ENCODE measurements at regions not wholly inside any gene's neighbourhood (a gene's known extent, or its start where the extent isn't known, plus 50 kb on each side); places are given as distances from the start of the nearest gene placed in this dataset.

- DNase-seq (ENCODE audit: low read depth in 2 of 2), result no peak
These were observed 85.1 kb upstream of the USP47 start for GRCh38 chr11:11756718-11757117.

DNA sequence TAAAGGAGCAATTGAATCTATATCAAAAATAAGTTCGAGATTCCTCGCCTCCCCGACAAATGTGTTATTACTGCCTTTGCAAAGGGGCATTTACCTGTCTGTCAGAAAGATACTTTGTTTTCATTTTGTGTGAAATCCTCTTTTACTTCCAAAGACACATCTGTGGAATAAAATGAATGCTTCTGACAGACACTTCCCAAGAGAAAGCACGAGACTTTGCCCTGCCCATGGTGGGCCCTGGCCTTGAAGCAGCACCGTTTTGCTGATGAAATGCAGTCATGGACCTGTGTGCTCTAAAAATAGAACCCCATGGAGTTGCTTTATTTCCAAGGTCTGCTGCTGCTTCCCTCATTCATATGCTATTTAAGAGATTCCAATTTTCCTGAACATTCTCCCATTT, 85.9 kb upstream of the USP47 start:
- DNase-seq (ENCODE audit: low read depth in 2 of 2), result no peak

- DNase-seq (ENCODE audit: low read depth in 2 of 2), result no peak
These were observed 89.1 kb upstream of the USP47 start for GRCh38 chr11:11752679-11753078.

DNA sequence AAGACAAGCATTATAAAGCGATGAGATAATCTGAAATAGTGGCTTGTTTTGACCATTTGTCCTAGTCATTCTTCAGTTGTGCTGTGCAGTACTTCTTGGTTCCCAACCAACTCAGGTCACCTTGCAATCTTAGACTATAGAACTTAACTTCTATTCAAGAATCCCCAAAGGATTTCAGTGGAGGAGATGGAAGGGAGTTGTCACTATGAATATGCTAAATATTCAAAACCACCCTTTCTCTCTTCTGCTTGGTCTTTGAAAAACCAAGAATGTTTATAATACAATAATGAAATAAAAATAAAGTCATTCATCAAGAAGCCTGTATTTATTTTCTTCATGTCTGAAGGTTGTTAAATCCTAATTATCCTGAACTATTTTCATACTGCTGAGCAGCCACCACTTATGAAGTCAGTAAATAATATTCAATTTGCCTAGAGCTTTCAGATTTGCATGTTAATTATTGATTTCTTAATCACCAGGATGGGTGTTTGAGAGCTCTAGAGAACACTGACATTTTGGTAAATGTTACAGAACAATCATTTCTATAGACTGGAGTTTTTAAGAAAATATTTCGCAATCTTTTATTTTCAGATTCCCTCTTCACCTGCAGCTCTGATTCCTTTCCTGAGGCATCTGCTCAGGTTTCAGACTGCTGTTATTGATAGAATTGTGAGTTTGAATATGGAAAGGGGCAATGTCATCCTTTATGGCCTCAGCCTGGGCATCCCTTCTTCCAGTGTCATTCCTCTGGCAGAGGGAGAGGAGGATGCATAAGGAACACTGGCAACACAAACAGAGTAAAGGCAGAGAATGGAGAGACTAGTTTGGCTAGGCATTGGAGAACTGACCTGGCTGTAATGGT, 91.5 kb upstream of the USP47 start:
- DNase-seq (ENCODE audit: low read depth in 2 of 2), result no peak

DNA sequence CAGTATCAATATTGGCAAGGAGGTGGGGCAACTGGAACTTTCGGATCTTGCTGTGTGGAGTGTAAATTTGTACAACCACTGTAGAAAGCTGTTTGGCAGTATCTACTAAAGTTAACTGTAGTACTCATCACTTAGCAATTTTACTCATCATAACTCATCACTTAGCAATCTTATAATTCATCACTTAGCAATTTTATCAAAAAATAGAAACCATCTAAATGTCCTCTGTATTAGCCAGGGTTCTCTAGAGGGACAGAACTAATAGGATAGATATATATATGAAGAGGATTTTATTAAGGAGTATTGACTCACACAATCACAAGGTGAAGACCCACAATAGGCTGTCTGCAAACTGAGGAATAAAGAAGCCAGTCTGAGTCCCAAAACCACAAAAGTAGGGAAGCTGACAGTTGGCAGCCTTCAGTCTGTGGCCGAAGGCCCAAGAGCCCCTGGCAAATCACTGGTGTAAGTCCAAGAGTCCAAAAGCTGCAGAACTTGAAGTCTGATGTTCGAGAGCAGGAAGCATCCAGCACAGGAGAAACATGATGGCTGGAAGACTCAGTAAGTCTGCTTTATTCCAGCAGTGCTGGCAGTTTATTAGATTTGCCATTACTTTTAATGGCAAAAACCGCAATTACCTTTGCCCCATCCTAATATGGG, 92.9 kb upstream of the USP47 start:
- no peak for DNase-seq (ENCODE audit: low read depth in 2 of 2)

GRCh38 chr11:11747570-11747969, 94.2 kb upstream of the USP47 start:
- no peak for DNase-seq (ENCODE audit: low read depth in 2 of 2)

GRCh38 chr11:11746449-11746848, 95.3 kb upstream of the USP47 start:
- DNase-seq (ENCODE audit: low read depth in 2 of 2), result no peak

DNA sequence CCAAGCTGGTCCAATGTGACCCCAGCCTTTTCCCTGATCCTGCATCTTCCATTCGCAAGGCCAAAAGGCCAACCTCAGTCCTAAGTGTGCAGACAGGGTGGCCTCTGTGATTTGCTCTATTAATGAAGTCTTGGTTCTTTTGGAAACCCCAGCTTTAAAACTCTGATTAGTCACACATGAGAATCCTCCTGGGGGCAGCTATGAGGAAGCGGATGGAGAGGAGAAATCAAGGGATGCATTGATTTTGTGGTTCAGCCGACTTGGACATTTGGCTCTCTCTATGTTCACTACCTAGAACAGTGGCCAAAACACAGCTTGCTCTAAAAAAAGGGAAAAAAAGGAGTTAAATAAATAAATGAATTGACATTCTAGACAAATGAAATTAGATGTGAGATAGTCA, 98.6 kb upstream of the USP47 start:
- no peak for DNase-seq (ENCODE audit: low read depth in 2 of 2)

DNA sequence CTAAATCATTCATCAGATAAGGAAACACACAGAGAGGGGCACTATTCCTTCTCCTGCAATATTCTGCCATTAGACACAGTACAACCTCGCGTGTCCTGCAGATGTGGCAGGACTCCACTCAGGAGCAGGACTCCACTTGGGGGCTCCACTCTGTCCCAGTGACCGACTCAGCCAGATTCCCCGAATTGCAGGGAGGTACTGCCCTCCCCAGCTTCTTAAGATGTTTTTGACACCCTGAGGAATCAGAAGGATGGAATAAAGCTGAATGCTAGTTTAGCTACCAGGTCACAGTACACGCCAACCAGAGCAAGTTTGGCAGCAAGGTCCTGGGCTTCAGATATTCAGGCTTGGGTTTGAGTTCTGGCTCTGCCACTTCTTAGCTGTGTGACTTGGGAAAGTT, 99.3 kb upstream of the USP47 start:
- DNase-seq (ENCODE audit: low read depth in 2 of 2), result no peak

DNA sequence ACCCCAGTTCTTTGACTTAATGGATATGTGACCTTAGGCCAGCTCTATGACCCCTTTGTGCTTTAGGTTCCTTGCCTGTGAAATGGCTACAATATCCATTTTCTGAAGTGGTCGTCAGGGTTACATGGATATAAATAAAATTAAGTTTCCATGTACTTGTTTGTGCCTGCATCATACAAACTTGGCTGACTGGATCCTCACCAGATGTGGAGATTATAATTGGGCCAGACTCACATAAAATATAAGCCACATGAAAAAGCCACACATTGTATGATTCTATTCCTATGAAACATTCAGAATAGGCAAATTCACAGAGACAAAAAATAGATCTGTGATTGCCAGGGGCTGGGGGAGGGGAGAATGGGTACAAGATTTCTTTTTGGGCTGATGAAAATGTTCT, 100.9 kb upstream of the USP47 start:
- DNase-seq (ENCODE audit: low read depth in 2 of 2), result no peak

- no peak for DNase-seq (ENCODE audit: low read depth in 2 of 2)
These were observed 101.6 kb upstream of the USP47 start for GRCh38 chr11:11740073-11740702.

- DNase-seq (ENCODE audit: low read depth in 2 of 2), result no peak
These were observed 103.4 kb upstream of the USP47 start for GRCh38 chr11:11738370-11738769.

DNA sequence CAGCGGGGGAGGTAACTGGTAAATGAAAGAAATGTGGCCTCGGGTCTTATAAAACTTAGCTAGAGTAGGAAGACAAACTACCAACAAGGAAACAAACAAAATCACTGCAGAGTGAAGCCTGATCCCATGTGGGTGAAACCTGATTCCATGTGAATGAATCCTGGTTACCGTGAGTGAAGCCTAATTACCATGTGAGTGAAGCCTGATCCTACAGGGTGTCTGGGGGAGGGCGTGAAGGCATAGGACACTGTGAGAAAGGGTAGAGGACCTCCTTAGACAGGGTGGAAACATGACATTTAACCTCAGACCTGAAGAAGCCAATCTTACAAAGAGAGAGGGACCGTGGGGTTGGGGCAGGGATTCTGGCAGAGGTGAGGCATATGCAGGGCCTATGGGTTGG, 106.2 kb upstream of the USP47 start:
- no peak for DNase-seq (ENCODE audit: low read depth in 2 of 2)

DNA sequence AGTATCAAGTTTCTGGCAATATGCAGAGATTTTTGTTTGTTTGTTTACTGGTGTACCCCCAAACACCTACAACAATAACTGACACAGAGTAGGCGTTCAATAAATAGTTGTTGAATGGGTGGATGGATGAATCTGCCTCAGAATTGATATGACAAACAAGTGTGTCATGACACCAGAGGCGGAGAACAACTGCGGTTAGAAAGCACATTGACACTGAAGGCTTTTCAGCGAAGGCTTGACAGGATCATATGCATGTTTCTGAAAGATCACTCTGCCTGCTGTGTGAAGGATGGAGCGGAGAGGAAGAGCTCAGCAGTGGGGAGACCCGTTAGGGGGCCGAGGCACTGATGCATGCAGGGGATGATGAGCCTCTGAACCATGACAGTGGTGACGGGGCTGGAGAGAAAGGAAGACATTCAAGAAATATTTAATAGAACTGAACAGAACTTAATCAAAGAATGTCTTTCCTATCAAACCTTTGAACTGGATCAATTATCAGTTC, 108.5 kb upstream of the USP47 start:
- no peak for DNase-seq (ENCODE audit: low read depth in 2 of 2)

- DNase-seq (ENCODE audit: low read depth in 2 of 2), result no peak
These were observed 109.7 kb upstream of the USP47 start for GRCh38 chr11:11732116-11732515.

DNA sequence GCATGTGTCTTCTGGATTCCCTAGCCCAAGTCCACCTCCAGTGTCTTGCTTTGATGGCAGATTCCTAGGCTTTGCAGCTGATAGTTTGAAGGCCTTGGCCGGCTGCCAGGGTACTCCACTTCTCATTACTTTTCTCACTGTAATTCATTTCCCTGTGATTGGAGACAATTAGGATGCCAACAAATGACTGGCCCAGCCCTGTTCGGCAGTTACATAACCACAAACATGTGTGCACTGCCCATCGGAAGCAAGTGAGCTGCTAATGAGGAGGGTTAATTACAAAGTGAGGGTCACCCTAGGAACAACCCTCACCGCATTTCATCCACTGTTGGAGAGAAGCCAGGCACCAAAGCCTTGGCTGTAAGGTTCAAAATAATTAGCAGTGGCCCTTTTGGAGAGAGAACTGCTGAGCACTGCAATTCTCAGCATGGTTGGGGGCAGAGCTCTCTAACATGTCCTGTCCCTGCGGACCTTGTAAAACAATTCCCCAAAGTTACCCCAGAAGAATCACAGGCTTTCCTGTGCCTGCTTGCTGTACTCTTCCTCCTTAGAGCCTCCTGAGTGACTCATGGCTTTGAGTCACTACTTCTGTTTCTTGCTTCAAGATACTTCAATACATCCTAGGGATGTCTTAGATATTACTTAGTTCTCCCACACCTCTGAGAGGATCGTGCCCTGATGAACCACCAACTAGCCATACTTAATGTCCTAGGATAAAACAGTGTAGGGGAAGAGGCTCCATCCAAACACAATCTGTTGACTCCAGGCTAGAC, 109.7 kb upstream of the GALNT18 start:
- no peak for DNase-seq (ENCODE audit: low read depth in 2 of 2)

GRCh38 chr11:11728386-11728785, 106.6 kb upstream of the GALNT18 start:
- no peak for DNase-seq (ENCODE audit: low read depth in 2 of 2)

GRCh38 chr11:11725438-11725837, 103.6 kb upstream of the GALNT18 start:
- DNase-seq (ENCODE audit: low read depth in 2 of 2), result no peak

DNA sequence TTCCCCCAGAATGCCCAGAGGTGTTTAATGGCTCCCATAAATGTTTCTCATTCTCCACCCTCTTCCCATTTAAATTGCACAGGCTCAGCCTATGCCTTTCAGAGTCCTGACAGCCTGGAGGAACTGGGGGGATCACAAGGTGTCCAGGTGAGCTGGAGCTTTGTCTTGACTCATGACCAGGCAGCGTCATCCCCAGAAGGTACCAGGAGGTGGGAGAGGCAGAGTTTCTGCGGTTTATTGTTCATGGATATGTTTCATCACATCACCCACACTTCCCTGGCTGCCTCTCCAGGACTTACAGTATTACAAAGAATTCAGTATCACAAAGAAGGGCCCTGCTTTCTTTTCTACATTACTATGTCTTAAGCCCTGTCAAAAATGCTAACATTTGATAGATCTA, 103.2 kb upstream of the GALNT18 start:
- no peak for DNase-seq (ENCODE audit: low read depth in 2 of 2)

DNA sequence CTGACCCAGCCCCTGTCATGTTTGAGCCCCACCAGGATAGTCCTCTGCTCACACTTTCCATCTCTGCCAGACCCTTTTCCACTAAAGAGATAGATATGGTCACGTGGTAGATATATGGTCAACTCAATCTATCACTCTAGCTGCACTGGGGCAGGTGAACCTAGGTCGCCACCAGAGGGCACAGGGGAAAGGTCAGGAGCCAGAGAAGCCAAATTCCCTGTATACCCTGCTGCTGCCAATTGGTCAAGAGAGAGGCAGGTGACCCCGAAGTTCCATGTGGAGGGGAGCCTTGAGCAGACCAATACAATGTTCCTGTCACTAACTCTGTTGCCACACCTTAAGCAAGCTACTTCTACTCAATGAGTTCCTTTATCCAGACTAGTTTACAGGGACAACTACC, 101.1 kb upstream of the GALNT18 start:
- DNase-seq (ENCODE audit: low read depth in 2 of 2), result no peak

GRCh38 chr11:11722246-11722645, 100.4 kb upstream of the GALNT18 start:
- no peak for DNase-seq (ENCODE audit: low read depth in 2 of 2)

DNA sequence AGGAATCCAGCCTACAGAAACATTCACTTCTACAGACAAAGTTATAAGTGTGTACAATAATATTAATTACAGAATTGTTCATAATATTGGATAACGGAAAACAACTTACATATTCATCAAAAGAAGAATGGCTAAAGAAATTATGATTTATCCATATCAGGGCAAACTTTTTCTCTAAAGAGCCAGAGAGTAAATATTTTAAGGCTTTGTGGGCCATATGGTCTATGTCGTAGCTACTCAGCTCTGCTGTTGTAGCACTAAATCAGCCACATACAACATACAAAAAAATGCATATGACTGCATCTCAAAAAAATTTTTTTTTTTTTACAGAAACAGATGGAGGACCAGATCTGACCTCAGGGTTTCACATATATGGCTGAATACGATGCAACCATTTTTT, 96.7 kb upstream of the GALNT18 start:
- no peak for DNase-seq (ENCODE audit: low read depth in 2 of 2)

All from stimulated activated CD8-positive, alpha-beta memory T cell treated with anti-CD3 and anti-CD28 coated beads, Interleukin-7, amount 100 ng/mL, for 4 hours (primary cell).